Mucosa of descending colon (tissue), 3 donors: ENCODE measurements at regions not wholly inside any gene's neighbourhood (a gene's known extent, or its start where the extent isn't known, plus 50 kb on each side); places are given as distances from the start of the nearest gene placed in this dataset.

Source experiments
- ATAC-seq: fragments of 200-7000 bp; cut with Tn5 transposase; one replicate; pipeline ENCODE4 v1.9.1; 2020; ENCODE audit warnings: mild to moderate bottlenecking, moderate library complexity
- DNase-seq, 3 donors: peaks; one replicate each; pipeline ENCODE4 v3.0.0-alpha.2; 2020
- H3K36me3 ChIP-seq: fragments of 200-600 bp; one replicate; pipeline ENCODE4 v1.8.0; 2021; ENCODE audit warnings: low read depth, mild to moderate bottlenecking
- H3K4me1 ChIP-seq: fragments of 200-600 bp; one replicate; pipeline ENCODE4 v1.8.0; 2021; ENCODE audit warnings: low read depth, mild to moderate bottlenecking
- H3K4me3 ChIP-seq: fragments of 200-600 bp; one replicate; pipeline ENCODE4 v1.8.0; 2021; ENCODE audit warnings: mild to moderate bottlenecking
- H3K9me3 ChIP-seq: fragments of 200-600 bp; one replicate; pipeline ENCODE4 v1.8.0; 2021; ENCODE audit warnings: mild to moderate bottlenecking
- CTCF ChIP-seq: fragments of 200-600 bp; IDR thresholded peaks from one replicate; pipeline ENCODE4 v1.8.0; 2022; ENCODE audit warnings: antibody characterized with exemption, mild to moderate bottlenecking
- intact Hi-C, 2 donors: fragments of 100-400 bp; cut with DNase I in 1 of 2; cut with micrococcal nuclease in 1 of 2; formaldehyde crosslinking; loops; one replicate each; pipeline versions ENCODE4 v1.11.0 to v1.11.1; 2022; cut with DNase I, micrococcal nuclease
- donor health status: DM: no; HTN: no; CAD: no; lungs with moderate emphysema.
- donor health status: DM: no; HTN: no; CAD: no.
- donor health status: DM: no; HTN: yes; CAD: no.

DNA sequence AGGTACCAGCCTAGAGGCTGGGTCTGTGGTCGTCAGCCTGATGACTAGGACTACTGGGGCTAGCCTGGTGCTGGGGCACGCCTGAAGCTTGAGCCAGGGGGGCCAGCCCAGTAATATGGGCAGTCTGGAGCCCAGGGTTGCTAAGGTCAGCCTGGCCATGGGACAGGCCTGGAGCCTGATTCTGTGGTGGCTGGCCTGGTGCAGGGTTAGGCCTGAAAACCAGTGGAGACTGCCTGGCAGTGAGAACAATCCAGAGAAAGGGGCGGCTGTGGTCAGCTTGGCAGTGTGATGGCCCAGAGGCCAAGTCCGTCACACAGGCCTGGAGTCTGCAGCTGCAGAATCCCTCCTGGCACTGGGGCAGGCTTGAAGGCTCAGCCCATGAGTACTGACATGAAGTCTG is 445.8 kb downstream of the SATB2 start:
- TF ChIP-seq CTCF = no peak
- Histone ChIP-seq H3K36me3 (no peaks in the 10 kb centered on the region), H3K4me1 (no peaks in the 10 kb centered on the region), H3K4me3 (no peak overlapping the region), H3K9me3 (peaks cover 12% of the 10 kb centered on the region)
- no peak for ATAC-seq
- intact Hi-C loops = no loop called here
- no peak for DNase-seq

- intact Hi-C loops = no loop called here
- no peak for TF ChIP-seq CTCF
- Histone ChIP-seq H3K4me3 (no peak overlapping the region), H3K4me1 (no peaks in the 10 kb centered on the region), H3K9me3 (peaks cover 7% of the 10 kb centered on the region), H3K36me3 (no peaks in the 10 kb centered on the region)
- no peak for DNase-seq
- no peak for ATAC-seq
Measured at GRCh38 chr2:198994678-198995077, 463.1 kb downstream of the SATB2 start.

- TF ChIP-seq CTCF = no peak
Measured at GRCh38 chr2:198991431-198991830, 466.3 kb downstream of the SATB2 start.

DNA sequence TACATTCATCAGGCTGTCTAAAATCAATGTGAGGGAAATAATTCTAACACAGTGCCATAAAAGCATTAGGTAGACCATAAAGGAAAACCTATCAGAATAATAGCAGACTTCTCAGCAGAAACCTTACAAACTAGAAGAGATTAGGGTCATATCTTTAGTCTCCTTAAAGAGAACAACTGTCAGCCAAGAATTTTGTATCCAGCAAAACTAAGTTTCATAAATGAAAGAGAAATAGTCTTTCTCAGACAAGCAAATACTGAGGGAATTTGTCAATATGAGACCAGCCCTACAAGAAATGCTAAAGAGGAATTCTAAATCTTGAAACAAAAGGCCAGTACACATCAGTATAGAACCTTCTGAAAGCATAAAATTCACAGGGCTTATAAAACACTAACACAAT is 482.0 kb downstream of the SATB2 start:
- intact Hi-C loops = no loop called here
- H3K4me3 ChIP-seq = no peak overlapping the region
- DNase-seq = no peak
- H3K9me3 ChIP-seq = peaks cover 16% of the 10 kb centered on the region
- no peaks in the 10 kb centered on the region for H3K4me1 ChIP-seq
- TF ChIP-seq CTCF = no peak
- ATAC-seq = no peak
- no peaks in the 10 kb centered on the region for H3K36me3 ChIP-seq

More at GRCh38 chr2:198991431-198991830, 466.3 kb downstream of the SATB2 start:
- Histone ChIP-seq H3K9me3 (peaks cover 7% of the 10 kb centered on the region), H3K4me1 (no peaks in the 10 kb centered on the region), H3K36me3 (no peaks in the 10 kb centered on the region), H3K4me3 (no peak overlapping the region)
- no peak for DNase-seq
- intact Hi-C loops = no loop called here
- no peak for ATAC-seq

DNA sequence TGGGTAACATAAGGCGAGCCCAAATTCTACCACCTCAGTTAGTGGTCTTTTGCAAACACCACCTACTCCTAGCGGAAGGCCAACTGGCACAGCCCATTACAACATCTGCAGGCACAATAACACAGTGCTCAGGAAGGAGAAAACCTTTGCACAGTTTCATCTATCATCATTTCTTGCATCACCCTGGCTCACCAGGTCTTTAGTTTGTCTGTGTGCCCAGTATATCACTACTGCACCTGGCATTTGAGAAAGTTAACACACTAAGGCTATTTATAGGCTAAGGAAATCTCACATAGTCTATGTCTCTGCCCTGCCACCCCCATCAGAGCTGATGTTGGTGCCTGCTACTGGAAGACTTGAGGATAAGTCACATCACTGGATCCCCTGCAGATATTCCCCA is 484.0 kb downstream of the SATB2 start:
- Histone ChIP-seq H3K4me3 (no peak overlapping the region), H3K36me3 (no peaks in the 10 kb centered on the region), H3K4me1 (peaks cover 5% of the 10 kb centered on the region), H3K9me3 (peaks cover 16% of the 10 kb centered on the region)
- DNase-seq (no peak), ATAC-seq (no peak)
- no peak for TF ChIP-seq CTCF
- intact Hi-C loops = no loop called here

GRCh38 chr2:198973181-198973580 is 484.6 kb downstream of the SATB2 start:
- no peak overlapping the region for H3K4me3 ChIP-seq

More at GRCh38 chr2:198973181-198973580, 484.6 kb downstream of the SATB2 start:
- ATAC-seq = no peak
- no peak for DNase-seq
- TF ChIP-seq CTCF = no peak
- peaks cover 6% of the 10 kb centered on the region for H3K4me1 ChIP-seq
- no peaks in the 10 kb centered on the region for H3K36me3 ChIP-seq
- intact Hi-C loops = no loop called here
- H3K9me3 ChIP-seq = peaks cover 16% of the 10 kb centered on the region
